GM20000 (cell line): ENCODE measurements at regions not wholly inside any gene's neighbourhood (a gene's known extent, or its start where the extent isn't known, plus 50 kb on each side); places are given as distances from the start of the nearest gene placed in this dataset.

Experiments
- DNase-seq: peaks from one replicate; pipeline ENCODE4 v3.0.0; 2012; ENCODE audit warnings: low spot score
- CTCF ChIP-seq: IDR thresholded peaks from 2 replicates; pipeline ENCODE4 v1.5.1; 2012; ENCODE audit warnings: mild to moderate bottlenecking, control low read depth; ENCODE audit errors: extremely low read depth, missing control alignments

GRCh38 chr9:106615118-106615889 is 247.7 kb upstream of the ZNF462 start:
- no peak for TF ChIP-seq CTCF
- DNase-seq = no peak

DNA sequence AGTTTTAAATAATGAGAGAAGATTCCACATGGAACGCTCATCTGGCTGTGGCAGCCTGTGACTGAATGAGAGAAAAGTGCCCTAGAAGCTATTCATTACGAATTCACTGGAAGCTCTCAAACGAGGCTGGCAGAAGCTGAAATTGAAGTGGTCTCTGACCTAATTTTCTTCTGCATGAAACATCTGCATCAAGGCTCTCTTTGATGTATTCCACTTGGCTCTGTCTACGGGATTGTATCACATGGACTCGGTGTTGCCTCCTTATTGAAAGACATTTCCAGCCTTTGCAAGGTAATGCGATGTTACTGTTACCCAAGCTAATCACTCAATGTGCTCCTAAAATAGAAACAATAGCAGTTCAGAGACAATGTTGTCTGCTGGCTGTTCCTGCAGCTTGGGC is 246.9 kb upstream of the ZNF462 start:
- no peak for DNase-seq
- no peak for TF ChIP-seq CTCF

GRCh38 chr9:106616851-106617345 is 246.1 kb upstream of the ZNF462 start:
- DNase-seq = no peak
- no peak for TF ChIP-seq CTCF

DNA sequence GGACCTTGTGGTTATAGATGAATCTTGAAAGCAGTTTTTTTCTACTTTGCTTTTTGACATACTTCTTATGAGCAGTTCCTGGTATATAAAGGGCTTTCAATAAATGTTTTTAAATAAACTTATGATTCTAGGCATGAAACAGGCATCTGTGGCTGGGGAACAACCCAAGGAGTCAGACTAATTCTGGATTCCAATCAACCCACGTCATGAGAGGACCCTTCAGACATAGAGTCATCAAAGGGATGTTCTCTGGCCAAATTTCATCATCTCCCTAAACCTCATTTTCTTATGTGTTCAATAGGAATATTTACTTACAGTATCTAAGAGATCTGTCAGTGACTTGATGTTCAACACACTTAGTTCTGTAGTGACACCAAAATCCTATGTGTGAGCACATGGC is 243.8 kb upstream of the ZNF462 start:
- no peak for TF ChIP-seq CTCF
- no peak for DNase-seq

DNA sequence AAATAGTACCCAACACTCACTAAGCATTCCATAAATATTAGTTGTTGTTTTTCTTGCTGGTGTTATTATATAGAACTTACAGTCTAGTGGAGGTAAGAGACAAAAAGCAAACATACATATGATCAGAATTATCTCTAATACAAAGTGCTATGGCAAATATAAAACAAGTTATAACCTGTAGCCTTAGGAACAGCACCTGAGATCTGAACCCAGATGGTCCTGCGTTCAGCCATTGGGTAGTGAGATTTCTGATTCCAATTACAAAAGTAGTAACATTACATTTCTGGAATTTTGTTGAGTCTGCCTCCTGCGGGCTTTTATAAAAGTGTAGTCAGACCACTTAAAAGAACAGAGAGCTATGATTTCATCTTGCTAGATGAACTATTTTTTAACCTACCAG is 242.9 kb upstream of the ZNF462 start:
- no peak for DNase-seq
- TF ChIP-seq CTCF = no peak

DNA sequence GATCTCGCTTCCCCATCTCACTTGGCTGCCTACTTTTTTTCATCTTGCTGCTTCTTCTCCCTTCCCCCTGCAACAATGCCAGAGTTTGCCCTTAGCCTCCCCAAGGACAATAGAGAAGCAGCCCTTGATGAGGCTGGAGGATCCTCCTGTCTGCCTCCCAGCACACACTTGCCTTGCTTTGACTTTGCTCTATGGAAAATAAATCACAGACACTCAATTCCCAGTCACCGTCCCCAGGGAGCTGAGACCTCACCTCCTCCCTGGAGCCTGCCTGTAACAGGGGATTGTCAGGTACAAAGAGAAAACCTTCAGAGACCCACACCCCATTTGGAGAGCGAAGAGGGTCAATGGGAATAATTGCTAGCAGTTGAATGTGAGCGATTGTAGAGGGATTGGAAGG is 242.1 kb upstream of the ZNF462 start:
- no peak for DNase-seq
- no peak for TF ChIP-seq CTCF

GRCh38 chr9:106621313-106622163 is 241.4 kb upstream of the ZNF462 start:
- DNase-seq = no peak
- TF ChIP-seq CTCF = no peak
